GM23338 (cell line): ENCODE measurements at regions not wholly inside any gene's neighbourhood (a gene's known extent, or its start where the extent isn't known, plus 50 kb on each side); places are given as distances from the start of the nearest gene placed in this dataset.

Source experiments
- ATAC-seq: fragments of 200-7000 bp; cut with Tn5 transposase; 3 replicates; pipeline ENCODE4 v1.9.1; 2020
- DNase-seq: peaks from one replicate; pipeline ENCODE4 v3.0.0-alpha.2; 2015; ENCODE audit warnings: low spot score
- H2AFZ ChIP-seq: fragments of 200-600 bp; sonication (generic); 2 replicates; pipeline ENCODE4 v1.8.0; 2016; ENCODE audit warnings: antibody characterized with exemption, mild to moderate bottlenecking, moderate library complexity
- H3F3A ChIP-seq: fragments of 200-600 bp; sonication (generic); replicated peaks from 2 replicates; pipeline ENCODE4 v1.8.0; 2017; ENCODE audit warnings: antibody characterized with exemption, mixed run types, low read depth
- H3K27ac ChIP-seq: fragments of 200-600 bp; sonication (generic); 2 replicates; pipeline ENCODE4 v1.6.1; 2016; ENCODE audit warnings: low read depth
- H3K27me3 ChIP-seq: fragments of 200-600 bp; sonication (generic); 2 replicates; pipeline ENCODE4 v1.8.0; 2016; ENCODE audit warnings: mild to moderate bottlenecking, mixed run types, moderate library complexity; ENCODE audit not compliant: insufficient read depth
- H3K36me3 ChIP-seq: fragments of 200-600 bp; sonication (generic); 2 replicates; pipeline ENCODE4 v1.8.0; 2016; ENCODE audit warnings: mild to moderate bottlenecking; ENCODE audit not compliant: insufficient read depth
- H3K4me1 ChIP-seq: fragments of 200-600 bp; sonication (generic); 2 replicates; pipeline ENCODE4 v1.8.0; 2016; ENCODE audit warnings: mild to moderate bottlenecking, moderate library complexity; ENCODE audit not compliant: insufficient read depth
- H3K4me2 ChIP-seq: fragments of 200-600 bp; sonication (generic); 2 replicates; pipeline ENCODE4 v1.7.1; 2017; ENCODE audit warnings: mixed run types
- H3K4me3 ChIP-seq: fragments of 200-600 bp; sonication (generic); 2 replicates; pipeline ENCODE4 v1.6.1; 2016; ENCODE audit warnings: mixed run types
- H3K79me2 ChIP-seq: fragments of 200-600 bp; sonication (generic); replicated peaks from 2 replicates; pipeline ENCODE4 v1.8.0; 2017; ENCODE audit warnings: mild to moderate bottlenecking; ENCODE audit not compliant: insufficient read depth
- H3K9me2 ChIP-seq: fragments of 200-600 bp; sonication (generic); 2 replicates; pipeline ENCODE4 v1.8.0; 2017; ENCODE audit not compliant: insufficient read depth
- H4K20me1 ChIP-seq: fragments of 200-600 bp; sonication (generic); replicated peaks from 2 replicates; pipeline ENCODE4 v1.8.0; 2017; ENCODE audit warnings: mild to moderate bottlenecking; ENCODE audit not compliant: insufficient read depth
- H3K27ac Mint-ChIP-seq: 2 replicates; pipeline ENCODE4 v1.8.0; 2020; ENCODE audit warnings: inconsistent platforms, mild to moderate bottlenecking, moderate library complexity, mixed read lengths
- H3K27me3 Mint-ChIP-seq: 3 replicates; pipeline ENCODE4 v1.8.0; 2022; ENCODE audit warnings: low read depth, mild to moderate bottlenecking, moderate library complexity, mixed read lengths, inconsistent platforms; ENCODE audit not compliant: insufficient read depth, poor library complexity
- H3K36me3 Mint-ChIP-seq: 3 replicates; pipeline ENCODE4 v1.8.0; 2021; ENCODE audit warnings: low read depth, mild to moderate bottlenecking, inconsistent platforms, moderate library complexity, mixed read lengths
- H3K4me1 Mint-ChIP-seq: 3 replicates; pipeline ENCODE4 v1.8.0; 2020; ENCODE audit warnings: mild to moderate bottlenecking, inconsistent platforms, mixed read lengths
- H3K4me3 Mint-ChIP-seq: 3 replicates; pipeline ENCODE4 v1.8.0; 2021; ENCODE audit warnings: moderate library complexity, mild to moderate bottlenecking, inconsistent platforms, mixed read lengths
- H3K9me3 Mint-ChIP-seq: 3 replicates; pipeline ENCODE4 v1.8.0; 2020; ENCODE audit warnings: moderate library complexity, mild to moderate bottlenecking, inconsistent platforms, mixed read lengths
- CREB1 ChIP-seq: fragments of 250-450 bp; sonication (Bioruptor Pico); IDR thresholded peaks from 2 replicates; pipeline ENCODE4 v1.5.0; 2020; ENCODE audit warnings: low read depth, mild to moderate bottlenecking, moderate library complexity
- EZH2 ChIP-seq: fragments of 200-600 bp; sonication (generic); IDR thresholded peaks from one replicate; pipeline ENCODE4 v1.8.0; 2017; ENCODE audit warnings: antibody characterized with exemption, mild to moderate bottlenecking, low read depth; ENCODE audit not compliant: unreplicated experiment
- EZH2phosphoT487 ChIP-seq: fragments of 200-600 bp; sonication (generic); IDR thresholded peaks from one replicate; pipeline ENCODE4 v1.8.1; 2018; ENCODE audit warnings: antibody characterized with exemption; ENCODE audit not compliant: unreplicated experiment
- JUNB ChIP-seq: IDR thresholded peaks from one replicate; pipeline ENCODE4 v1.6.1; 2016; ENCODE audit warnings: antibody characterized with exemption; ENCODE audit not compliant: unreplicated experiment
- NANOG ChIP-seq: IDR thresholded peaks from 2 replicates; pipeline ENCODE4 v1.6.1; 2016; ENCODE audit warnings: antibody characterized with exemption, borderline replicate concordance
- POLR2AphosphoS5 ChIP-seq: IDR thresholded peaks from 2 replicates; pipeline ENCODE4 v1.6.1; 2016; ENCODE audit warnings: antibody characterized with exemption, low read depth
- STAT1 ChIP-seq: IDR thresholded peaks from one replicate; pipeline ENCODE4 v1.6.1; 2016; ENCODE audit warnings: antibody characterized with exemption; ENCODE audit not compliant: unreplicated experiment
- ZNF114 ChIP-seq: fragments of 250-450 bp; sonication (Bioruptor Pico); IDR thresholded peaks from 2 replicates; pipeline ENCODE4 v1.5.0; 2020; ENCODE audit warnings: mild to moderate bottlenecking, moderate library complexity
- ZNF331 ChIP-seq: fragments of 250-450 bp; sonication (Bioruptor Pico); IDR thresholded peaks from 2 replicates; pipeline ENCODE4 v1.5.0; 2020; ENCODE audit warnings: low read depth, mild to moderate bottlenecking, moderate library complexity
- TF ChIP-seq, protein P1 (sequence below): IDR thresholded peaks from 2 replicates; pipeline ENCODE4 v1.6.1; 2016; ENCODE audit warnings: antibody characterized with exemption
- TF ChIP-seq, protein P2 (sequence below): fragments of 250-450 bp; sonication (Bioruptor Pico); IDR thresholded peaks from 2 replicates; pipeline ENCODE4 v1.5.0; 2020; ENCODE audit warnings: mild to moderate bottlenecking, moderate library complexity
- TF ChIP-seq, protein P3 (sequence below): IDR thresholded peaks from one replicate; pipeline ENCODE4 v1.6.1; 2018; ENCODE audit warnings: antibody characterized with exemption; ENCODE audit not compliant: unreplicated experiment
- TF ChIP-seq, protein P4 (sequence below), 2 experiments: fragments of 200-600 bp in 1 of 2; sonication (generic) in 1 of 2; conservative IDR thresholded peaks; 2 replicates each; pipeline versions ENCODE4 v1.5.1 to v1.6.1; 2016 to 2017; ENCODE audit warnings: antibody characterized with exemption in 2 of 2, low read depth in 2 of 2, mild to moderate bottlenecking in 2 of 2, moderate library complexity in 1 of 2

DNA sequence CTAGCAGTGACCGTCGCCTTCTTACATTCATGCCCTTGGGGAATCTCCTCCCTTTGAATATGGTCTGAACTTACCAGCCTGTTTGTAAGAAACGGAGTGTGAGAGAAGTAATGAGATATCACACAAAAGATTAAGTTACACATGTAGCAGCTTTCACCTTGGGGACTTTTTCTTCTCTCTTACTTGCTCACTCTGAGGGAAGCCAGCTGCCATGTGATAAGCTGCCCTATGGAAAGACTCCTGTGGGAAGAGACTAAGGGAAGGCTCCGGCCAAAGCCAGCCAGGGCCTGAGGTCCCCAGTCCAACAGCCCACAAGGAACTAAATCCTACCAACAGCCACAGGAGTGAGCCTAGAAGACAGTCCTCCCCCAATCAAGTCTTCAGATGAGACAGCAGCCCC lies 190.4 kb upstream of the TSC22D2 start:
- Histone ChIP-seq H3K79me2 (no peaks in the 10 kb centered on the region), H3F3A (no peaks in the 10 kb centered on the region), H3K36me3 (no peaks in the 10 kb centered on the region), H3K4me3 (no peak overlapping the region), H3K27me3 (peaks cover 11% of the 10 kb centered on the region; the same call in 1 of the 2 replicates), H3K4me1 (peaks cover 26% of the 10 kb centered on the region), H3K4me2 (no peak overlapping the region), H2AFZ (no peak overlapping the region), H3K27ac (no peak overlapping the region), H4K20me1 (no peaks in the 10 kb centered on the region), H3K9me2 (peaks cover 3% of the 10 kb centered on the region; the same call in 1 of the 2 replicates)
- no peaks in the 10 kb centered on the region; the same call in 2 of the 3 replicates for H3K36me3 Mint-ChIP-seq
- TF ChIP-seq, protein P1, sequence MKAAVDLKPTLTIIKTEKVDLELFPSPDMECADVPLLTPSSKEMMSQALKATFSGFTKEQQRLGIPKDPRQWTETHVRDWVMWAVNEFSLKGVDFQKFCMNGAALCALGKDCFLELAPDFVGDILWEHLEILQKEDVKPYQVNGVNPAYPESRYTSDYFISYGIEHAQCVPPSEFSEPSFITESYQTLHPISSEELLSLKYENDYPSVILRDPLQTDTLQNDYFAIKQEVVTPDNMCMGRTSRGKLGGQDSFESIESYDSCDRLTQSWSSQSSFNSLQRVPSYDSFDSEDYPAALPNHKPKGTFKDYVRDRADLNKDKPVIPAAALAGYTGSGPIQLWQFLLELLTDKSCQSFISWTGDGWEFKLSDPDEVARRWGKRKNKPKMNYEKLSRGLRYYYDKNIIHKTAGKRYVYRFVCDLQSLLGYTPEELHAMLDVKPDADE, result no peak
- no peak for TF ChIP-seq STAT1
- TF ChIP-seq, protein P2, sequence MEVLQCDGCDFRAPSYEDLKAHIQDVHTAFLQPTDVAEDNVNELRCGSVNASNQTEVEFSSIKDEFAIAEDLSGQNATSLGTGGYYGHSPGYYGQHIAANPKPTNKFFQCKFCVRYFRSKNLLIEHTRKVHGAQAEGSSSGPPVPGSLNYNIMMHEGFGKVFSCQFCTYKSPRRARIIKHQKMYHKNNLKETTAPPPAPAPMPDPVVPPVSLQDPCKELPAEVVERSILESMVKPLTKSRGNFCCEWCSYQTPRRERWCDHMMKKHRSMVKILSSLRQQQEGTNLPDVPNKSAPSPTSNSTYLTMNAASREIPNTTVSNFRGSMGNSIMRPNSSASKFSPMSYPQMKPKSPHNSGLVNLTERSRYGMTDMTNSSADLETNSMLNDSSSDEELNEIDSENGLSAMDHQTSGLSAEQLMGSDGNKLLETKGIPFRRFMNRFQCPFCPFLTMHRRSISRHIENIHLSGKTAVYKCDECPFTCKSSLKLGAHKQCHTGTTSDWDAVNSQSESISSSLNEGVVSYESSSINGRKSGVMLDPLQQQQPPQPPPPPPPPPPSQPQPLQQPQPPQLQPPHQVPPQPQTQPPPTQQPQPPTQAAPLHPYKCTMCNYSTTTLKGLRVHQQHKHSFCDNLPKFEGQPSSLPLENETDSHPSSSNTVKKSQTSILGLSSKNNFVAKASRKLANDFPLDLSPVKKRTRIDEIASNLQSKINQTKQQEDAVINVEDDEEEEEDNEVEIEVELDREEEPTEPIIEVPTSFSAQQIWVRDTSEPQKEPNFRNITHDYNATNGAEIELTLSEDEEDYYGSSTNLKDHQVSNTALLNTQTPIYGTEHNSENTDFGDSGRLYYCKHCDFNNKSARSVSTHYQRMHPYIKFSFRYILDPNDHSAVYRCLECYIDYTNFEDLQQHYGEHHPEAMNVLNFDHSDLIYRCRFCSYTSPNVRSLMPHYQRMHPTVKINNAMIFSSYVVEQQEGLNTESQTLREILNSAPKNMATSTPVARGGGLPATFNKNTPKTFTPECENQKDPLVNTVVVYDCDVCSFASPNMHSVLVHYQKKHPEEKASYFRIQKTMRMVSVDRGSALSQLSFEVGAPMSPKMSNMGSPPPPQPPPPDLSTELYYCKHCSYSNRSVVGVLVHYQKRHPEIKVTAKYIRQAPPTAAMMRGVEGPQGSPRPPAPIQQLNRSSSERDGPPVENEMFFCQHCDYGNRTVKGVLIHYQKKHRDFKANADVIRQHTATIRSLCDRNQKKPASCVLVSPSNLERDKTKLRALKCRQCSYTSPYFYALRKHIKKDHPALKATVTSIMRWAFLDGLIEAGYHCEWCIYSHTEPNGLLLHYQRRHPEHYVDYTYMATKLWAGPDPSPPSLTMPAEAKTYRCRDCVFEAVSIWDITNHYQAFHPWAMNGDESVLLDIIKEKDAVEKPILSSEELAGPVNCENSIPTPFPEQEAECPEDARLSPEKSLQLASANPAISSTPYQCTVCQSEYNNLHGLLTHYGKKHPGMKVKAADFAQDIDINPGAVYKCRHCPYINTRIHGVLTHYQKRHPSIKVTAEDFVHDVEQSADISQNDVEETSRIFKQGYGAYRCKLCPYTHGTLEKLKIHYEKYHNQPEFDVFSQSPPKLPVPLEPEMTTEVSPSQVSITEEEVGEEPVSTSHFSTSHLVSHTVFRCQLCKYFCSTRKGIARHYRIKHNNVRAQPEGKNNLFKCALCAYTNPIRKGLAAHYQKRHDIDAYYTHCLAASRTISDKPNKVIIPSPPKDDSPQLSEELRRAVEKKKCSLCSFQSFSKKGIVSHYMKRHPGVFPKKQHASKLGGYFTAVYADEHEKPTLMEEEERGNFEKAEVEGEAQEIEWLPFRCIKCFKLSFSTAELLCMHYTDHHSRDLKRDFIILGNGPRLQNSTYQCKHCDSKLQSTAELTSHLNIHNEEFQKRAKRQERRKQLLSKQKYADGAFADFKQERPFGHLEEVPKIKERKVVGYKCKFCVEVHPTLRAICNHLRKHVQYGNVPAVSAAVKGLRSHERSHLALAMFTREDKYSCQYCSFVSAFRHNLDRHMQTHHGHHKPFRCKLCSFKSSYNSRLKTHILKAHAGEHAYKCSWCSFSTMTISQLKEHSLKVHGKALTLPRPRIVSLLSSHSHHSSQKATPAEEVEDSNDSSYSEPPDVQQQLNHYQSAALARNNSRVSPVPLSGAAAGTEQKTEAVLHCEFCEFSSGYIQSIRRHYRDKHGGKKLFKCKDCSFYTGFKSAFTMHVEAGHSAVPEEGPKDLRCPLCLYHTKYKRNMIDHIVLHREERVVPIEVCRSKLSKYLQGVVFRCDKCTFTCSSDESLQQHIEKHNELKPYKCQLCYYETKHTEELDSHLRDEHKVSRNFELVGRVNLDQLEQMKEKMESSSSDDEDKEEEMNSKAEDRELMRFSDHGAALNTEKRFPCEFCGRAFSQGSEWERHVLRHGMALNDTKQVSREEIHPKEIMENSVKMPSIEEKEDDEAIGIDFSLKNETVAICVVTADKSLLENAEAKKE (CRISPR knock-in tag), result no peak
- no peak for TF ChIP-seq ZNF331 (CRISPR knock-in tag)
- TF ChIP-seq ZNF114 (CRISPR knock-in tag), result no peak
- TF ChIP-seq, protein P3, sequence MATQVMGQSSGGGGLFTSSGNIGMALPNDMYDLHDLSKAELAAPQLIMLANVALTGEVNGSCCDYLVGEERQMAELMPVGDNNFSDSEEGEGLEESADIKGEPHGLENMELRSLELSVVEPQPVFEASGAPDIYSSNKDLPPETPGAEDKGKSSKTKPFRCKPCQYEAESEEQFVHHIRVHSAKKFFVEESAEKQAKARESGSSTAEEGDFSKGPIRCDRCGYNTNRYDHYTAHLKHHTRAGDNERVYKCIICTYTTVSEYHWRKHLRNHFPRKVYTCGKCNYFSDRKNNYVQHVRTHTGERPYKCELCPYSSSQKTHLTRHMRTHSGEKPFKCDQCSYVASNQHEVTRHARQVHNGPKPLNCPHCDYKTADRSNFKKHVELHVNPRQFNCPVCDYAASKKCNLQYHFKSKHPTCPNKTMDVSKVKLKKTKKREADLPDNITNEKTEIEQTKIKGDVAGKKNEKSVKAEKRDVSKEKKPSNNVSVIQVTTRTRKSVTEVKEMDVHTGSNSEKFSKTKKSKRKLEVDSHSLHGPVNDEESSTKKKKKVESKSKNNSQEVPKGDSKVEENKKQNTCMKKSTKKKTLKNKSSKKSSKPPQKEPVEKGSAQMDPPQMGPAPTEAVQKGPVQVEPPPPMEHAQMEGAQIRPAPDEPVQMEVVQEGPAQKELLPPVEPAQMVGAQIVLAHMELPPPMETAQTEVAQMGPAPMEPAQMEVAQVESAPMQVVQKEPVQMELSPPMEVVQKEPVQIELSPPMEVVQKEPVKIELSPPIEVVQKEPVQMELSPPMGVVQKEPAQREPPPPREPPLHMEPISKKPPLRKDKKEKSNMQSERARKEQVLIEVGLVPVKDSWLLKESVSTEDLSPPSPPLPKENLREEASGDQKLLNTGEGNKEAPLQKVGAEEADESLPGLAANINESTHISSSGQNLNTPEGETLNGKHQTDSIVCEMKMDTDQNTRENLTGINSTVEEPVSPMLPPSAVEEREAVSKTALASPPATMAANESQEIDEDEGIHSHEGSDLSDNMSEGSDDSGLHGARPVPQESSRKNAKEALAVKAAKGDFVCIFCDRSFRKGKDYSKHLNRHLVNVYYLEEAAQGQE, result no peak
- TF ChIP-seq, protein P4, sequence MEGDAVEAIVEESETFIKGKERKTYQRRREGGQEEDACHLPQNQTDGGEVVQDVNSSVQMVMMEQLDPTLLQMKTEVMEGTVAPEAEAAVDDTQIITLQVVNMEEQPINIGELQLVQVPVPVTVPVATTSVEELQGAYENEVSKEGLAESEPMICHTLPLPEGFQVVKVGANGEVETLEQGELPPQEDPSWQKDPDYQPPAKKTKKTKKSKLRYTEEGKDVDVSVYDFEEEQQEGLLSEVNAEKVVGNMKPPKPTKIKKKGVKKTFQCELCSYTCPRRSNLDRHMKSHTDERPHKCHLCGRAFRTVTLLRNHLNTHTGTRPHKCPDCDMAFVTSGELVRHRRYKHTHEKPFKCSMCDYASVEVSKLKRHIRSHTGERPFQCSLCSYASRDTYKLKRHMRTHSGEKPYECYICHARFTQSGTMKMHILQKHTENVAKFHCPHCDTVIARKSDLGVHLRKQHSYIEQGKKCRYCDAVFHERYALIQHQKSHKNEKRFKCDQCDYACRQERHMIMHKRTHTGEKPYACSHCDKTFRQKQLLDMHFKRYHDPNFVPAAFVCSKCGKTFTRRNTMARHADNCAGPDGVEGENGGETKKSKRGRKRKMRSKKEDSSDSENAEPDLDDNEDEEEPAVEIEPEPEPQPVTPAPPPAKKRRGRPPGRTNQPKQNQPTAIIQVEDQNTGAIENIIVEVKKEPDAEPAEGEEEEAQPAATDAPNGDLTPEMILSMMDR (conservative IDR thresholded peaks at IDR 0.05; ENCODE audit: low read depth in 2 of 2), result no peak
- TF ChIP-seq EZH2phosphoT487, result no peak
- no peak for TF ChIP-seq POLR2AphosphoS5
- TF ChIP-seq EZH2, result no peak
- no peak for TF ChIP-seq CREB1 (CRISPR knock-in tag)
- TF ChIP-seq NANOG, result no peak
- TF ChIP-seq JUNB, result no peak
- H3K4me3 Mint-ChIP-seq, result no peak overlapping the region
- DNase-seq (no peak), ATAC-seq (no peak)
- peaks cover 30% of the 10 kb centered on the region for H3K4me1 Mint-ChIP-seq
- peaks cover 7% of the 10 kb centered on the region for H3K27me3 Mint-ChIP-seq
- H3K27ac Mint-ChIP-seq, result no peak overlapping the region
- peaks cover 8% of the 10 kb centered on the region; the same call in 1 of the 3 replicates for H3K9me3 Mint-ChIP-seq
